BJ (cell line): ENCODE measurements at regions not wholly inside any gene's neighbourhood (a gene's known extent, or its start where the extent isn't known, plus 50 kb on each side); places are given as distances from the start of the nearest gene placed in this dataset.
"Not testable (repeated sequence)": the region's sequence is repeated elsewhere in the genome, so short reads cannot be mapped to it uniquely, and the experiment has no call there.

Experiments
- CTCF ChIA-PET: fragments of 350-600 bp; formaldehyde crosslinking; extraction: SDS; loops from one replicate; lab custom pipeline; 2021; ENCODE audit warnings: antibody characterized with exemption, inconsistent platforms; lab: Yijun Ruan, JAX
- POLR2A ChIA-PET: fragments of 300-600 bp; sonication (Branson Sonifier 250); formaldehyde crosslinking; extraction: SDS; loops from one replicate; lab custom pipeline; 2021; ENCODE audit warnings: antibody characterized with exemption; lab: Charles Lee
- DNase-seq: peaks from one replicate; pipeline ENCODE4 v3.0.0-alpha.2; 2011; ENCODE audit warnings: low read depth
- H3K27me3 ChIP-seq: 2 replicates; pipeline ENCODE4 v1.6.0; 2011; ENCODE audit warnings: low read length; ENCODE audit not compliant: control insufficient read depth, insufficient read depth
- H3K36me3 ChIP-seq: 2 replicates; pipeline ENCODE4 v1.5.1; 2011; ENCODE audit warnings: low read length; ENCODE audit not compliant: control insufficient read depth, insufficient read depth
- H3K4me3 ChIP-seq: 2 replicates; pipeline ENCODE4 v1.5.1; 2011; ENCODE audit warnings: low read depth, mild to moderate bottlenecking, control low read depth, low read length
- CTCF ChIP-seq: IDR thresholded peaks from 2 replicates; pipeline ENCODE4 v1.5.1; 2011; ENCODE audit warnings: low read depth, mild to moderate bottlenecking, control low read depth, inconsistent platforms, low read length, moderate library complexity; ENCODE audit not compliant: insufficient read depth

- Histone ChIP-seq H3K36me3 (no peaks in the 10 kb centered on the region), H3K4me3 (no peak overlapping the region), H3K27me3 (no peaks in the 10 kb centered on the region)
- TF ChIP-seq CTCF = no peak
- DNase-seq = no peak
- ChIA-PET POLR2A (no interaction called here), CTCF (no interaction called here)
These were observed 134.7 kb upstream of the USP9X start for GRCh38 chrX:40950546-40950945.

GRCh38 chrX:40951407-40951806 is 133.8 kb upstream of the USP9X start:
- POLR2A ChIA-PET, H3K4me3 ChIP-seq, CTCF ChIA-PET, DNase-seq, H3K36me3 ChIP-seq, H3K27me3 ChIP-seq: not testable (repeated sequence)

GRCh38 chrX:40952855-40953254 is 132.4 kb upstream of the USP9X start:
- ChIA-PET CTCF (no interaction called here), POLR2A (no interaction called here)
- no peaks in the 10 kb centered on the region for H3K27me3 ChIP-seq
- TF ChIP-seq CTCF = no peak
- DNase-seq = no peak
- H3K36me3 ChIP-seq = no peaks in the 10 kb centered on the region
- no peak overlapping the region for H3K4me3 ChIP-seq

- POLR2A ChIA-PET = no interaction called here
- TF ChIP-seq CTCF = no peak
These were observed 131.9 kb upstream of the USP9X start for GRCh38 chrX:40953369-40953768.

GRCh38 chrX:40960041-40960440 is 125.2 kb upstream of the USP9X start:
- no peak for DNase-seq
- no peaks in the 10 kb centered on the region for H3K27me3 ChIP-seq
- ChIA-PET CTCF (no interaction called here), POLR2A (no interaction called here)
- H3K36me3 ChIP-seq = no peaks in the 10 kb centered on the region
- H3K4me3 ChIP-seq = no peak overlapping the region
- no peak for TF ChIP-seq CTCF

More at GRCh38 chrX:40953369-40953768, 131.9 kb upstream of the USP9X start:
- CTCF ChIA-PET = no interaction called here
- no peaks in the 10 kb centered on the region for H3K36me3 ChIP-seq
- H3K27me3 ChIP-seq = no peaks in the 10 kb centered on the region
- no peak for DNase-seq
- H3K4me3 ChIP-seq = no peak overlapping the region

- H3K27me3 ChIP-seq = no peaks in the 10 kb centered on the region
- no peak for TF ChIP-seq CTCF
- ChIA-PET CTCF (no interaction called here), POLR2A (no interaction called here)
- no peaks in the 10 kb centered on the region for H3K36me3 ChIP-seq
- no peak for DNase-seq
- H3K4me3 ChIP-seq = no peak overlapping the region
These were observed 122.3 kb upstream of the USP9X start for GRCh38 chrX:40962793-40963407.
